ENCODE measurements at regions not wholly inside any gene's neighbourhood (a gene's known extent, or its start where the extent isn't known, plus 50 kb on each side); places are given as distances from the start of the nearest gene placed in this dataset.

DNA sequence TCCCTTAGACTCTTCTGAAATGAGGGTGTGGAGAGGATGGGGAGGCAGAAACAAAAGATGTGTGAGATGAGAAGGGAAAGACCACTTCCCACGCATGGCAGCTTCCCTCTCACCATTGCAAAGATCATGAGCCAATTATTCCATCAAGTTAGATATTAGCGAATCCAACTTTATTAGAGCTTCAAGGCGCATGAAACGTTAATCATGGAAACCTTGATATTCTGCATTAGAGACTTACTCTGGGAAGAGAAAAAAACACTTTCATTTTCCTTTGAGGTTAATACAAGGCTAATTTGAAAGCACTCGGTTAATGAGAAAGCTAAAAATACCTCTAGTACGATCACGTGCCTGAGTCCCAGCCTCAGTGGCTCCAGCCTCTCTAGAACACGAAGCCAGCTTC, 220.6 kb upstream of the RPL38 start:
- Mint-ChIP-seq H3K4me3 (no peak overlapping the region), H3K4me1 (ENCODE audit: low read depth) (peaks cover 15% of the 10 kb centered on the region), H3K27me3 (peaks cover 7% of the 10 kb centered on the region), H3K27ac (no peak overlapping the region), H3K36me3 (ENCODE audit: low read depth) (no peaks in the 10 kb centered on the region), H3K9me3 (no peaks in the 10 kb centered on the region)
- no peak for ATAC-seq
- no peak for DNase-seq
- POLR2A ChIA-PET, result no interaction called here
- CTCF ChIA-PET, result no interaction called here
- TF ChIP-seq, protein P1, sequence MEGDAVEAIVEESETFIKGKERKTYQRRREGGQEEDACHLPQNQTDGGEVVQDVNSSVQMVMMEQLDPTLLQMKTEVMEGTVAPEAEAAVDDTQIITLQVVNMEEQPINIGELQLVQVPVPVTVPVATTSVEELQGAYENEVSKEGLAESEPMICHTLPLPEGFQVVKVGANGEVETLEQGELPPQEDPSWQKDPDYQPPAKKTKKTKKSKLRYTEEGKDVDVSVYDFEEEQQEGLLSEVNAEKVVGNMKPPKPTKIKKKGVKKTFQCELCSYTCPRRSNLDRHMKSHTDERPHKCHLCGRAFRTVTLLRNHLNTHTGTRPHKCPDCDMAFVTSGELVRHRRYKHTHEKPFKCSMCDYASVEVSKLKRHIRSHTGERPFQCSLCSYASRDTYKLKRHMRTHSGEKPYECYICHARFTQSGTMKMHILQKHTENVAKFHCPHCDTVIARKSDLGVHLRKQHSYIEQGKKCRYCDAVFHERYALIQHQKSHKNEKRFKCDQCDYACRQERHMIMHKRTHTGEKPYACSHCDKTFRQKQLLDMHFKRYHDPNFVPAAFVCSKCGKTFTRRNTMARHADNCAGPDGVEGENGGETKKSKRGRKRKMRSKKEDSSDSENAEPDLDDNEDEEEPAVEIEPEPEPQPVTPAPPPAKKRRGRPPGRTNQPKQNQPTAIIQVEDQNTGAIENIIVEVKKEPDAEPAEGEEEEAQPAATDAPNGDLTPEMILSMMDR (IDR thresholded peaks at IDR 0.05), result no peak
- intact Hi-C loops (cut with micrococcal nuclease), result no loop called here

- H3K27me3 Mint-ChIP-seq, result peaks cover 7% of the 10 kb centered on the region
- H3K4me1 Mint-ChIP-seq (ENCODE audit: low read depth), result peaks cover 15% of the 10 kb centered on the region
Measured at GRCh38 chr17:73983621-73984400, 219.7 kb upstream of the RPL38 start.

GRCh38 chr17:73984941-73985340, 218.5 kb upstream of the RPL38 start:
- H3K27me3 Mint-ChIP-seq, result peaks cover 3% of the 10 kb centered on the region
- no peaks in the 10 kb centered on the region for H3K9me3 Mint-ChIP-seq
- DNase-seq, result no peak

More at GRCh38 chr17:73983621-73984400, 219.7 kb upstream of the RPL38 start:
- Mint-ChIP-seq H3K9me3 (no peaks in the 10 kb centered on the region), H3K27ac (no peak overlapping the region), H3K36me3 (ENCODE audit: low read depth) (no peaks in the 10 kb centered on the region), H3K4me3 (no peak overlapping the region)
- DNase-seq (no peak), ATAC-seq (no peak)
- TF ChIP-seq, protein P1 (IDR thresholded peaks at IDR 0.05), result no peak
- ChIA-PET CTCF (no interaction called here), POLR2A (no interaction called here)
- intact Hi-C loops (cut with micrococcal nuclease), result no loop called here

DNA sequence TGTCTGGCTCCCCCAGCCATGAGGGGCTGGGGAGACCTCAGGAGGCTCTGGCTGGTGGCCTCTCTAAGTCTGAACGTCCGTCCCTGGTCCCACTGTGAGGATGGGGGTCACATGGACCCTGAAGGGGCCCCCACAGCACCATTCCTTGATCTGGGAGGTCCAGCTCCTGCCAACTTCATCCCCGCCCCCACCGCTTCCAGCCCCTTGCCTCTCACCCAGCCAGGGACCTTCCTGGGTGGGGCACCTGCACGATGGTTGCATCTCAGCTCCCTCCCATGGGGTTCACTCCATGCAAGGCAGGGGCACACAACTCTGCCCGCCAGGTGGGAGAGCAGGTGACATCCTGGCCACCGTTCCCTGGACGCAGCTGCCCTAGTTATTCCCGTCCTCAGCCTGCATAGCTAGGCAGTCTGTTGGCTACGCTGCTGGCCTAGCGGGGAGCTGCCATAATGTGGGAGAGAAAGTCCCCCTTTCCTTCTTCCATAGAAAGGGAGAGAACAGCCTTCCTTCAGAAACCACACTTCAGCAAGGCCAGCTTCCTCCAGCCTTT, 217.9 kb upstream of the RPL38 start:
- intact Hi-C loops (cut with micrococcal nuclease), result no loop called here
- H3K9me3 Mint-ChIP-seq, result no peaks in the 10 kb centered on the region
- ATAC-seq (no peak), DNase-seq (no peak)
- peaks cover 3% of the 10 kb centered on the region for H3K27me3 Mint-ChIP-seq
- H3K4me3 Mint-ChIP-seq, result no peak overlapping the region
- TF ChIP-seq, protein P1 (IDR thresholded peaks at IDR 0.05), result no peak
- no peak overlapping the region for H3K27ac Mint-ChIP-seq
- no peaks in the 10 kb centered on the region for H3K36me3 Mint-ChIP-seq (ENCODE audit: low read depth)
- ChIA-PET CTCF (interaction anchor here (0.7 kb wide), 1 partner anchor 13 kb away, joined by 3 read pairs; no protein-coding TSS in a partner anchor), POLR2A (no interaction called here)
- peaks cover 15% of the 10 kb centered on the region for H3K4me1 Mint-ChIP-seq (ENCODE audit: low read depth)

More at GRCh38 chr17:73984941-73985340, 218.5 kb upstream of the RPL38 start:
- H3K36me3 Mint-ChIP-seq (ENCODE audit: low read depth), result no peaks in the 10 kb centered on the region
- TF ChIP-seq, protein P1 (IDR thresholded peaks at IDR 0.05), result no peak
- H3K4me1 Mint-ChIP-seq (ENCODE audit: low read depth), result peaks cover 15% of the 10 kb centered on the region
- H3K4me3 Mint-ChIP-seq, result no peak overlapping the region
- no peak overlapping the region for H3K27ac Mint-ChIP-seq
- no peak for ATAC-seq
- ChIA-PET CTCF (no interaction called here), POLR2A (no interaction called here)
- intact Hi-C loops (cut with micrococcal nuclease), result no loop called here

GRCh38 chr17:73986641-73987177, 216.8 kb upstream of the RPL38 start:
- no peak overlapping the region for H3K27ac Mint-ChIP-seq
- POLR2A ChIA-PET, result no interaction called here

More at GRCh38 chr17:73986641-73987177, 216.8 kb upstream of the RPL38 start:
- Mint-ChIP-seq H3K4me1 (ENCODE audit: low read depth) (peaks cover 15% of the 10 kb centered on the region), H3K36me3 (ENCODE audit: low read depth) (no peaks in the 10 kb centered on the region), H3K9me3 (no peaks in the 10 kb centered on the region), H3K27me3 (no peaks in the 10 kb centered on the region), H3K4me3 (no peak overlapping the region)
- ATAC-seq, result no peak
- TF ChIP-seq, protein P1 (IDR thresholded peaks at IDR 0.05), result no peak
- intact Hi-C loops (cut with micrococcal nuclease), result no loop called here
- DNase-seq, result no peak
- CTCF ChIA-PET, result interaction anchor here (0.8 kb wide), 1 partner anchor 10 kb away, joined by 4 read pairs; no protein-coding TSS in a partner anchor

Data from activated CD8-positive, alpha-beta T cell treated with anti-CD3 and anti-CD28 coated beads for 36 hours (primary cell).